Spleen (tissue), 7 donors: ENCODE measurements at regions not wholly inside any gene's neighbourhood (a gene's known extent, or its start where the extent isn't known, plus 50 kb on each side); places are given as distances from the start of the nearest gene placed in this dataset.

ENCODE experiments used
- POLR2A ChIP-seq, 3 donors: fragments of 450-650 bp; IDR thresholded peaks; one replicate each; pipeline ENCODE4 v1.5.1; 2017; ENCODE audit warnings: antibody characterized with exemption in 3 of 3, mild to moderate bottlenecking in 1 of 3
- POLR2AphosphoS5 ChIP-seq, 3 donors: sonication (generic); formaldehyde crosslinking; IDR thresholded peaks; one replicate each; pipeline ENCODE4 v1.5.1; 2017; ENCODE audit warnings: antibody characterized with exemption in 3 of 3
- TF ChIP-seq, protein P1 (sequence below), 11 experiments: fragments of 200-600 bp in 7 of 11; fragments of 450-650 bp in 4 of 11; sonication (generic) in 4 of 11; IDR thresholded peaks in 8 of 11; conservative IDR thresholded peaks in 3 of 11; 1 replicate in 7 of 11; 2 replicates in 4 of 11; pipeline versions ENCODE4 v1.4.0 to v1.8.0; 2016 to 2021; ENCODE audit warnings: antibody characterized with exemption in 11 of 11, inconsistent platforms in 4 of 11, mild to moderate bottlenecking in 1 of 11
- donor health status: DM: no; HTN: no; CAD: no; lungs with moderate emphysema.
- donor health status: DM: no; HTN: no; CAD: no.
- donor health status: DM: no; HTN: no; CAD: no.

DNA sequence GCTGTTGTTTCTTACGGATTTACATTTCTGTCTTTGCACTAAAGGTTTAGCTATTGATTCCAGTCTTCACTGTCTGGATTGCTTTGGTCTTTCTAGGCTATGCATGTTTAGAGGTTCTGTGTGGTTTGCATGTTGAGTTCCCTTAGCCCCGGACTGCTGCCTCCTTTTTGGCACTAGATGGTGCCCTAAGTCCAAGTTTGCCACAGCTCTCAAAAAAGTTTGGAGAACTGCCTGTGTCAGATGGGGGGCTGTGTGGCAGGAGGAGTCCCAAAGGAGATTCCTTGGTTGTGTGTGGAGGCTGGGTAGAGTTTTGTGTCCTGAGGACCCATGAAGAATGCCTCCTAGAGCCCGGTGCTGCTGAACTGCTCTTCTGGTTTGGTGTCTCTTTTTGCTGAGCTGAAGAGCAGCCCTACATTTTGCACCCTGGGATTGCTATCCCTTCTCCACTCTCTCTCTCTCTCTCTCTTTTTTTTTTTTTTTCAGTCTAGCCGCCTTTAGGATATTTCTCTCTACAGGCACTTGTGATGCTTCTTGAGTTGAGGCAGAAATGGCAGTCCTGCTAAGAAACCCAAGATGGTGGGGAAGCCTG is 74.4 kb downstream of the PTGS2 start:
- TF ChIP-seq, protein P1, sequence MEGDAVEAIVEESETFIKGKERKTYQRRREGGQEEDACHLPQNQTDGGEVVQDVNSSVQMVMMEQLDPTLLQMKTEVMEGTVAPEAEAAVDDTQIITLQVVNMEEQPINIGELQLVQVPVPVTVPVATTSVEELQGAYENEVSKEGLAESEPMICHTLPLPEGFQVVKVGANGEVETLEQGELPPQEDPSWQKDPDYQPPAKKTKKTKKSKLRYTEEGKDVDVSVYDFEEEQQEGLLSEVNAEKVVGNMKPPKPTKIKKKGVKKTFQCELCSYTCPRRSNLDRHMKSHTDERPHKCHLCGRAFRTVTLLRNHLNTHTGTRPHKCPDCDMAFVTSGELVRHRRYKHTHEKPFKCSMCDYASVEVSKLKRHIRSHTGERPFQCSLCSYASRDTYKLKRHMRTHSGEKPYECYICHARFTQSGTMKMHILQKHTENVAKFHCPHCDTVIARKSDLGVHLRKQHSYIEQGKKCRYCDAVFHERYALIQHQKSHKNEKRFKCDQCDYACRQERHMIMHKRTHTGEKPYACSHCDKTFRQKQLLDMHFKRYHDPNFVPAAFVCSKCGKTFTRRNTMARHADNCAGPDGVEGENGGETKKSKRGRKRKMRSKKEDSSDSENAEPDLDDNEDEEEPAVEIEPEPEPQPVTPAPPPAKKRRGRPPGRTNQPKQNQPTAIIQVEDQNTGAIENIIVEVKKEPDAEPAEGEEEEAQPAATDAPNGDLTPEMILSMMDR (IDR thresholded peaks at IDR 0.05 in 8 of 11, conservative IDR thresholded peaks at IDR 0.05 in 3 of 11), result peak in 9 of 11 experiments; percentile 15 to 63 (median 40)
- TF ChIP-seq POLR2A (IDR thresholded peaks at IDR 0.05) (no peak), POLR2AphosphoS5 (IDR thresholded peaks at IDR 0.05) (no peak)
